ENCODE measurements at regions not wholly inside any gene's neighbourhood (a gene's known extent, or its start where the extent isn't known, plus 50 kb on each side); places are given as distances from the start of the nearest gene placed in this dataset.

GRCh38 chr2:230601510-230601909, 111.1 kb upstream of the CAB39 start:
- no peaks in the 10 kb centered on the region for H4K20me1 ChIP-seq (ENCODE audit: insufficient read depth)
- H3K79me2 ChIP-seq (ENCODE audit: insufficient read depth) = no peaks in the 10 kb centered on the region
- WGBS (ENCODE audit: low lambda C conversion rate) = 77% methylated on average over 7 of the region's 7 CpGs
- ChIA-PET POLR2A (no interaction called here), CTCF (interaction anchor here (0.6 to 1.6 kb wide), 3 partner anchors 8 to 198 kb away, joined by 3 to 4 read pairs (median 3); no protein-coding TSS in a partner anchor)
- H3K27me3 ChIP-seq (ENCODE audit: insufficient read depth) = no peaks in the 10 kb centered on the region
- DNase-seq = no peak
- H2AFZ ChIP-seq (ENCODE audit: low read depth) = no peak overlapping the region
- no peak overlapping the region for H3K9ac ChIP-seq
- H3K4me1 ChIP-seq (ENCODE audit: control insufficient read depth in 1 of 2, insufficient read depth in 2 of 2, low read depth in 1 of 2, low read length in 1 of 2) = no peaks in the 10 kb centered on the region
- no peaks in the 10 kb centered on the region for H3F3A ChIP-seq (replicated peaks; ENCODE audit: insufficient read depth)
- no peaks in the 10 kb centered on the region for H3K9me2 ChIP-seq
- TF ChIP-seq NRF1 (IDR thresholded peaks at IDR 0.05; ENCODE audit: low read depth, low read length) (no peak), TEAD4 (IDR thresholded peaks at IDR 0.05; ENCODE audit: borderline replicate concordance, insufficient read depth) (no peak), FOXM1 (IDR thresholded peaks at IDR 0.05; ENCODE audit: low read depth) (no peak), GATA2 (CRISPR knock-in tag; IDR thresholded peaks at IDR 0.05) (no peak), EP300 (IDR thresholded peaks at IDR 0.05; ENCODE audit: borderline replicate concordance in 1 of 2, low read depth in 1 of 2, low read length in 1 of 2) (no peak), CHD2 (IDR thresholded peaks at IDR 0.05; ENCODE audit: low read length, partially characterized antibody) (no peak), TAF1 (IDR thresholded peaks at IDR 0.05; ENCODE audit: borderline replicate concordance, low read depth, low read length) (no peak), JUND (IDR thresholded peaks at IDR 0.05) (no peak), TCF12 (IDR thresholded peaks at IDR 0.05) (no peak), SMC3 (IDR thresholded peaks at IDR 0.05; ENCODE audit: low read depth, low read length) (no peak), SIN3A (IDR thresholded peaks at IDR 0.05; ENCODE audit: borderline replicate concordance, low read depth, low read length) (no peak), YY1 (IDR thresholded peaks at IDR 0.05; ENCODE audit: low read depth) (no peak), NFIC (IDR thresholded peaks at IDR 0.05; ENCODE audit: borderline replicate concordance) (no peak), IRF3 (IDR thresholded peaks at IDR 0.05; ENCODE audit: low read depth, low read length) (no peak), RXRA (IDR thresholded peaks at IDR 0.05; ENCODE audit: borderline replicate concordance, low read depth) (no peak), EZH2phosphoT487 (IDR thresholded peaks at IDR 0.05; ENCODE audit: borderline replicate concordance, low read depth) (no peak)
- TF ChIP-seq, protein P1, sequence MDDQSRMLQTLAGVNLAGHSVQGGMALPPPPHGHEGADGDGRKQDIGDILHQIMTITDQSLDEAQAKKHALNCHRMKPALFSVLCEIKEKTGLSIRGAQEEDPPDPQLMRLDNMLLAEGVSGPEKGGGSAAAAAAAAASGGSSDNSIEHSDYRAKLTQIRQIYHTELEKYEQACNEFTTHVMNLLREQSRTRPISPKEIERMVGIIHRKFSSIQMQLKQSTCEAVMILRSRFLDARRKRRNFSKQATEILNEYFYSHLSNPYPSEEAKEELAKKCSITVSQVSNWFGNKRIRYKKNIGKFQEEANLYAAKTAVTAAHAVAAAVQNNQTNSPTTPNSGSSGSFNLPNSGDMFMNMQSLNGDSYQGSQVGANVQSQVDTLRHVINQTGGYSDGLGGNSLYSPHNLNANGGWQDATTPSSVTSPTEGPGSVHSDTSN (IDR thresholded peaks at IDR 0.05) = no peak
- H3K9me3 ChIP-seq = no peaks in the 10 kb centered on the region
- H3K4me3 ChIP-seq (ENCODE audit: low read depth in 2 of 2, low read length in 1 of 2) = no peak overlapping the region
- no peak overlapping the region for H3K27ac ChIP-seq (ENCODE audit: low read depth in 2 of 2, low read length in 1 of 2)
- H3K36me3 ChIP-seq (replicated peaks in 1 of 2; ENCODE audit: control insufficient read depth in 1 of 2, insufficient read depth in 2 of 2, low read length in 1 of 2) = no peaks in the 10 kb centered on the region
- H3K4me2 ChIP-seq = no peak overlapping the region

GRCh38 chr2:230602562-230603230, 109.9 kb upstream of the CAB39 start:
- POLR2A ChIA-PET = no interaction called here
- Histone ChIP-seq H3K4me3 (ENCODE audit: low read depth in 2 of 2, low read length in 1 of 2) (no peak overlapping the region), H3K4me2 (no peak overlapping the region), H3K27me3 (ENCODE audit: insufficient read depth) (no peaks in the 10 kb centered on the region), H3K9me3 (no peaks in the 10 kb centered on the region), H3K9me2 (no peaks in the 10 kb centered on the region), H3K4me1 (ENCODE audit: control insufficient read depth in 1 of 2, insufficient read depth in 2 of 2, low read depth in 1 of 2, low read length in 1 of 2) (no peaks in the 10 kb centered on the region), H3F3A (replicated peaks; ENCODE audit: insufficient read depth) (no peaks in the 10 kb centered on the region), H3K27ac (ENCODE audit: low read depth in 2 of 2, low read length in 1 of 2) (no peak overlapping the region), H3K36me3 (replicated peaks in 1 of 2; ENCODE audit: control insufficient read depth in 1 of 2, insufficient read depth in 2 of 2, low read length in 1 of 2) (no peaks in the 10 kb centered on the region), H4K20me1 (ENCODE audit: insufficient read depth) (no peaks in the 10 kb centered on the region), H2AFZ (ENCODE audit: low read depth) (no peak overlapping the region), H3K9ac (no peak overlapping the region), H3K79me2 (ENCODE audit: insufficient read depth) (no peaks in the 10 kb centered on the region)
- 29% methylated on average over 6 of the region's 7 CpGs for WGBS (ENCODE audit: low lambda C conversion rate)
- DNase-seq = no peak
- CTCF ChIA-PET = interaction anchor here (1.6 kb wide), 1 partner anchor 10 kb away, joined by 3 read pairs; no protein-coding TSS in a partner anchor
- no peak for TF ChIP-seq TEAD4 (IDR thresholded peaks at IDR 0.05; ENCODE audit: borderline replicate concordance, insufficient read depth)
- TF ChIP-seq, protein P1 (IDR thresholded peaks at IDR 0.05) = no peak
- no peak for TF ChIP-seq RCOR1 (IDR thresholded peaks at IDR 0.05; ENCODE audit: low read length)
- TF ChIP-seq NFIC (IDR thresholded peaks at IDR 0.05; ENCODE audit: borderline replicate concordance) = no peak
- TF ChIP-seq, protein P2, sequence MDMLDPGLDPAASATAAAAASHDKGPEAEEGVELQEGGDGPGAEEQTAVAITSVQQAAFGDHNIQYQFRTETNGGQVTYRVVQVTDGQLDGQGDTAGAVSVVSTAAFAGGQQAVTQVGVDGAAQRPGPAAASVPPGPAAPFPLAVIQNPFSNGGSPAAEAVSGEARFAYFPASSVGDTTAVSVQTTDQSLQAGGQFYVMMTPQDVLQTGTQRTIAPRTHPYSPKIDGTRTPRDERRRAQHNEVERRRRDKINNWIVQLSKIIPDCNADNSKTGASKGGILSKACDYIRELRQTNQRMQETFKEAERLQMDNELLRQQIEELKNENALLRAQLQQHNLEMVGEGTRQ (IDR thresholded peaks at IDR 0.05; ENCODE audit: borderline replicate concordance, low read depth, low read length) = no peak
- no peak for TF ChIP-seq FOXJ3 (CRISPR knock-in tag; IDR thresholded peaks at IDR 0.05)
- no peak for TF ChIP-seq MXI1 (IDR thresholded peaks at IDR 0.05; ENCODE audit: low read depth, low read length)
